MV-4-11 (cell line): ENCODE measurements at regions not wholly inside any gene's neighbourhood (a gene's known extent, or its start where the extent isn't known, plus 50 kb on each side); places are given as distances from the start of the nearest gene placed in this dataset.

ENCODE experiments used
- DNase-seq: peaks from one replicate; lab custom pipeline; 2025; lab: John Stamatoyannopoulos, UW

DNA sequence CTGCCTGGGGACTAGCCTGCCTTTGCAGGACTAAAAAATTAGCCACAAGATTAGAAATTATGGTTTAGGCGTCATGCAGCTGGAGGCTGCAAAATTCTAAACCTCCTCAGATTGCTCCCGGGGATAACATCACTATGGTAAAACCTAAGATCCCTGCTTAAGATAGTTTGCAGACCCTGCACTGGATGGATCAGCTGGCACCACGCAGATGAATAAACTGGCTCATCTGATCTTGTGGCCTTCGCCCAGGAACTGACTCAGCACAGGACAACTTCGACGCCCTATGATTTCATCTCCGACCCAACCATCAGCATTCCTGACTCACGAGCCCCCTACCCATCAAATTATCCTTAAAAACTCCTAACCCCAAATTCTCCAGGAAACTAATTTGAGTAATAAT lies 482.4 kb downstream of the SPRY1 start:
- no peak for DNase-seq

- DNase-seq: no peak
Measured at GRCh38 chr4:123880631-123881030, 484.0 kb downstream of the SPRY1 start.

DNA sequence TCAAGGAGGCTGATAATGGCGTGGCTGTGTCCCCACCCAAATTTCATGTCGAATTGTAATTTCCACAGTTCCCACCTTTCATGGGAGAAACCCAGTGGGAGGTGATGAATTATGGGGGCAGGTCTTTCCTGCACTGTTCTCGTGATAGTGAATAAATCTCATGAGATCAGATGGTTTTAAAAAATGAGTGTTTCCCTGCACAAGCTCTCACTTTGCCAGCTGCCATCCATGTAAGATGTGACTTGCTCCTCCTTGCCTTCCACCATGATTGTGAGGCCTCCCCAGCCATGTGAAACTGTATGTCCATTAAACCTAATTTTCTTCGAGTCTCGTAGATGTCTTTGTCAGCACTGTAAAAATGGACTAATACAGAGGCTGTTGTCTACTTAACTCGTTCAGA lies 488.3 kb downstream of the SPRY1 start:
- no peak for DNase-seq

GRCh38 chr4:123889507-123889906 lies 492.9 kb downstream of the SPRY1 start:
- no peak for DNase-seq

DNA sequence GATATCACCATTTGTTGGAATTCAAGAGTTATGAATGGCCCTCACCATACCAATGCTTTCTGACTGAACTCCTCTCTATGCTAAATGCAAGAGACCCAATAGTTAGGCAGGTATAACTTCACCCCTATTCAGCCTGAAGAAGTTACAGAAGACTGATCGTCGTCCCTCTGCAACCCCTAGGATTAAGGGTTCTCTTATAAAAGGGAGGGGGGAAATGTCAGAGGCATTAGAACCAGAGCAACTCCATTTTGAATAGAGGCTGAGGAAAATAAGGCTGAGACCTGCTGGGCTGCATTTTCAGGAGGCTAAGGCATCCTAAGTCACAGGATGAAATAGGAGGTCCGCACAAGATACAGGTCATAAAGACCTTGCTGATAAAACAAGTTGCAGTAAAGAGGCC lies 494.3 kb downstream of the SPRY1 start:
- DNase-seq: no peak

GRCh38 chr4:123891881-123892280 lies 495.3 kb downstream of the SPRY1 start:
- no peak for DNase-seq

DNA sequence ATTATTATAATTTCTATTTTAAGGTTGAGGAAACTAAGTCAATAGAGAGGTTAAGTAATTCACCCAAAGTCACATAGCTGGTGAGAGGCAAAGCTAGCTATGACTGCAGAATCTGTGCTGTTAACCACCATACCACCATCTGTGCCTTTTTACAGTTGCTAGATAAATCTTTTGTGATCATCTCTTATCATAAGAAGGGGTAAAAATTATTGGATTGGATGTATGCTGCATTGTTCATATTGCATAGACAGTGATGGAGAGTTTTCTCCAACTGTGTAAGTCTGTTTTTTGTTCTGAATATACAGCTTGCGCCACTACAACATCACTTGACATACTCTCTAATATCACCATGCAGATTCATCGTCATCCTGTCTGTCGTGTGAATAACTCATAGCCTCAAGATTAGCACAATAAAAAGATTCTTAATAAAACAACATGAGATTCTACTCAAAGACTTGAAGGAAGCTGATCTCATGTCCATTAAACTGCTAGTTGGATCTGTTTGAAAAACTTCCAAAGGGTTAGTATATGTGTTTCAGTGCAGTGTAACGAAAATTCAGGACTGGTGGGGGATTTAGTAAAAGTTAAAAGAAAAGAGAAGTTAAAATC lies 495.9 kb downstream of the SPRY1 start:
- DNase-seq: no peak

- DNase-seq: no peak
Measured at GRCh38 chr4:123893011-123893981, 496.7 kb downstream of the SPRY1 start.

DNA sequence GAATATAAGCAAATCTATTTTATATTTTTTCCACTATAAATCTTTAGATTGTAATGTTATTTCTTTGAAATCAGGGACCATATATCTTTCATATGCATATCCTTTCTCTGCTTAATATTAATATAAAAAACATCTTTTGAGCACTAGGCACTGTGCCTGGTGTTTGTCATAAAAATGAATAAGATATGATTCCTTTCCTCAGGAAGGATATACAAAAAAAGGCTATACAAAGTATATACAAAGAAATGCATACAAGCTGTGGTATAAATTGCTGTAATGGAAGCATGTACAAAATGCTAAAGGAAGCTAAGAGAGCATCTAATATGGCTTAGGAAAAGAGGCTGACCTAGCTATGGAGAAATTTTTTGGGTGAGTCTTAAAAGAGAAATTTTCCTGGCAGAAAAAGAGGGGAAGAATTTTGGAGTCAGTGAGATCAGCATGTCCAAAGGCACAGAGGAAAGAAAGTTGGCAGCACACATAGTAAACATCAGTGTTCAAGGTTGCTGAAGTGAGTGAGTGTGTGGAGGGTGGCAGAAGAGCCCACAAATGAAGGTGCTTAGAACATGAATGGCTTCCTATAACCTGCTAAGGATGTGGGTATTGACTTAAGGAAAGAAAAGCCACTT lies 500.0 kb downstream of the SPRY1 start:
- no peak for DNase-seq

- DNase-seq: no peak
Measured at GRCh38 chr4:123898946-123899666, 502.5 kb downstream of the SPRY1 start.

GRCh38 chr4:123904882-123905281 lies 508.3 kb downstream of the SPRY1 start:
- DNase-seq: no peak

DNA sequence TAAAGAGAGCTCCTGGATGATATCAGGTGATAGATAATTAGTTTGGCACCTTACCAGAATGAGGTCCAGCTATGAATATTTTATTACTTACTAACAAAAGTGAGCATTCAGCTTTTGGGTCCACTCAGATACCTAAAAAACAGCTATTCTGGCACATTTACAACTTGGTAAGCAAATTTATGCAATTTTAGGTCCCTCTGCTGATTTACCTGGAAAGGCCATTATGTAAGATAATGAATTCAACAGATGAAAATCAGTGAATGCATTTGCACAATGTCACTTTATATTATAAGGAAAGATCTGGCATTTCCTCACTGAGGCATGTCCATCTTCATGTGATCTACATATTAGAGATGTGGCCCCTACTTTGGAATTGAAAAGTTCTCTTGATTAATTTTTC lies 517.0 kb downstream of the SPRY1 start:
- DNase-seq: no peak

GRCh38 chr4:123916821-123917220 lies 520.2 kb downstream of the SPRY1 start:
- no peak for DNase-seq

GRCh38 chr4:123919576-123920098 lies 523.0 kb downstream of the SPRY1 start:
- no peak for DNase-seq

DNA sequence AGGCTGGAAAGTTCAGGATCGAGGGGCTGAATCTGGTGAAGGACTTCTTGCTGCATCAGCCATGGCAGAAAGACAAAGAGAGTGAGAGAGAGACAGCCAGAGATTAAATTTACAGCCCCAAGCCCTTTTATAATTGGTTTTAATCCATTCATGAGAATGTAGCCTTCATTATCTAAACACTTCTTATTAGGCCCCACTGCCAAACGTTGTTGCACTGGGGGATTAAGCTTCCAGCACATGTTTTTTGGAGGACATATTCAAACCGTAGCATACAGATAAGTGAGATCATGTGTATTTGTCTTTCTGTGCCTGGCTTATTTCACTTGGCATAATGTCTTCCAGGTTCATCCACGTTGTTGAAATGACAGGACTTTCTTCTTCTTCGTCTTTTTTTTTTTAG lies 524.7 kb downstream of the SPRY1 start:
- no peak for DNase-seq

DNA sequence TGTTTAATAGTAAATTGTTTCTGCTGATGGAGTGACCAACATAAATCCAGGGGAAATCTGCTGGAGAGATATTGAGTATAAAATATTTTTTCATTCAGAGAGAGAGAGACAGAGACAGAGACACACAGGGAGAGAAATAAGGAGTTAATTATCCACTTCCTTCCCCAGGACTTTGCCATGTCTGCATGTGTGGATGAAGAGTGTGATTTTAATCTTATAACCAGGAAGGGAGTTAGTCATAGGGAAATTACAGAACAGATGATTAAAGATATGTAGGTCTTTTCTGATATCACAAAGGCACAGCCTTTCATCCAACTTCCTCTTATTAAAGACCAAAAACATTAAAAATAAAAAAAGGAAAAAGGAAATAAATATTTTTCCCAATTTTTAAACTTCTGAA lies 526.3 kb downstream of the SPRY1 start:
- no peak for DNase-seq

DNA sequence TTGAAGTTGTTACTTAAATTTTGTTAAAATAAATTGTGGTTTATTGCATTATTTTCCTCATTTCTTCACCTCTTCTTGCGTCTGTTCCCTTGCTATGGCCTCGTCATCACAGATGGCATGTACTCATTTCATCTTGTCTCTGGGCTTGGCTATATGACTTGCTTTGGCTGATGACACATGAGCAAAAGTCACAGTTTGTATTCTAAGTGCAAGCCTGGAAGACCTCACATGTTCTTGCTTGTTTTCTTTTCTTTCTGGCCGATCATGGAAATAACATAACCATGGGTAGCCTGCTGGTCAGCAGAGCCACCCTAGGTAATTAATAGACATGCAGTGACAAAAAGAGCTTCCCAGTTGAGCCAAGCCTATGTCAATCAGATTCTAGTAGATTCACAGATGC lies 527.9 kb downstream of the SPRY1 start:
- no peak for DNase-seq

DNA sequence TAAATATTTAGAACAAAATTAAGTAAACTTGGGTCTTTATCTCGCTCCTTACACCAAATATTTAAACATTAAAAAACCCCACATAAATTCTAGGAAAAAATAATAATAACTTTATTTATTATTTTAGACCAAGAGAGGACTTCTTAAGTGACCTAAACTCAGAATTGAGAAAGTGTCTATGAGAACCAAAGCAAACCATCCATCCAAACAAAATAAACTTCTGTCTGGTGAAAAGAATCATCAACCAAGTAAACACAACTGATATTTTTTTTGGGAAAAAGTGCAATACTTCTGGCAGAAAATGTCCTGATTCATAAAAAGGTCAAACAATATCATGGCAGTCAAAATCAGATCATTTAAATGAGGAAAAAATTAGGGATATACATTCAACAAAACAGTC lies 533.0 kb downstream of the SPRY1 start:
- DNase-seq: no peak

- no peak for DNase-seq
Measured at GRCh38 chr4:123930996-123931395, 534.4 kb downstream of the SPRY1 start.

- DNase-seq: no peak
Measured at GRCh38 chr4:123934096-123934495, 537.5 kb downstream of the SPRY1 start.

DNA sequence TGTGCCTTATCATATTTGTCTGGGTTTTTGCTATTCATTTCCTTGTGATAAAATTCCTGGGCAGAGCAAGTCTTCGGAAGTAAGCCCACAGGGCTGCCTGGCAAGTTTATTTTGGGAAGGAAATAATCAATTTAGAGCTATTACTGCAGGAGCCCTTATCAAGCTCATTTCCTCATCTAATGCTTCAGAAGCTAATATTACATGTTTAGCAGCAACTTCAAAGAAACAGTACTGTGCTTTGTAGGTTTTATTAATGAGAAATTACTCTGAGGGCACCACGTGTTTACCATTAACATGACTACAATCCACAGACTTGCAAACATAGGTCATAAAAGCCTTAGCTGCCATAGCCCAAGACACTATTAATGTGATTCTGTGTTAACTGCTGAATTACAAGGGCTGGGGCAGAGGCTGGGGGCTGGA lies 540.0 kb downstream of the SPRY1 start:
- no peak for DNase-seq

GRCh38 chr4:123937581-123937980 lies 541.0 kb downstream of the SPRY1 start:
- DNase-seq: no peak
